ENCODE measurements at regions not wholly inside any gene's neighbourhood (a gene's known extent, or its start where the extent isn't known, plus 50 kb on each side); places are given as distances from the start of the nearest gene placed in this dataset.
"Not testable (repeated sequence)": the region's sequence is repeated elsewhere in the genome, so short reads cannot be mapped to it uniquely, and the experiment has no call there.

DNA sequence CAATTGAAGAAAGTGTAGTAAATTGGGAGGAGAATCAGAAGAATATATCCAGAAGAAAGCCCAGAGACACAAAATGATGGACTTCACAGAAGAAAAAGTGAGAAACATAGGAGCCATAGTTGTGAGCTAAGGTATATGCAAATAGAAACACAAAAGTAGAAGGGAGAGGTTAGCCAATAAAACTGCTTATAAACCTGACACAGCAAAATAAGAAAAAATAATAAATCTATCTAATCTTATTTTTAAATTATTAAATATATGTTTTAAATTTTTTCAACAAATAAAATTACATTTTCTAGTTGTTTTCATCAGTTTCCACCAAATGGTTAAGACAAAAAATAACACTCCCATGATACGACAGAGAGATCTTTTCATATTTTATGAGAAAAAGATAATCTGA, 903.5 kb downstream of the DNAJB9 start:
- H3K4me3 ChIP-seq (replicated peaks; ENCODE audit: insufficient read depth, low read length), result no peak overlapping the region
- no peaks in the 10 kb centered on the region for H3K27me3 ChIP-seq (ENCODE audit: insufficient read depth, poor library complexity, severe bottlenecking)
- TF ChIP-seq POLR2AphosphoS5 (IDR thresholded peaks at IDR 0.05; ENCODE audit: low read depth) (no peak), GABPA (IDR thresholded peaks at IDR 0.05; ENCODE audit: low read depth) (no peak), SPI1 (IDR thresholded peaks at IDR 0.05; ENCODE audit: borderline replicate concordance, low read depth) (no peak)
- TF ChIP-seq, protein P1, sequence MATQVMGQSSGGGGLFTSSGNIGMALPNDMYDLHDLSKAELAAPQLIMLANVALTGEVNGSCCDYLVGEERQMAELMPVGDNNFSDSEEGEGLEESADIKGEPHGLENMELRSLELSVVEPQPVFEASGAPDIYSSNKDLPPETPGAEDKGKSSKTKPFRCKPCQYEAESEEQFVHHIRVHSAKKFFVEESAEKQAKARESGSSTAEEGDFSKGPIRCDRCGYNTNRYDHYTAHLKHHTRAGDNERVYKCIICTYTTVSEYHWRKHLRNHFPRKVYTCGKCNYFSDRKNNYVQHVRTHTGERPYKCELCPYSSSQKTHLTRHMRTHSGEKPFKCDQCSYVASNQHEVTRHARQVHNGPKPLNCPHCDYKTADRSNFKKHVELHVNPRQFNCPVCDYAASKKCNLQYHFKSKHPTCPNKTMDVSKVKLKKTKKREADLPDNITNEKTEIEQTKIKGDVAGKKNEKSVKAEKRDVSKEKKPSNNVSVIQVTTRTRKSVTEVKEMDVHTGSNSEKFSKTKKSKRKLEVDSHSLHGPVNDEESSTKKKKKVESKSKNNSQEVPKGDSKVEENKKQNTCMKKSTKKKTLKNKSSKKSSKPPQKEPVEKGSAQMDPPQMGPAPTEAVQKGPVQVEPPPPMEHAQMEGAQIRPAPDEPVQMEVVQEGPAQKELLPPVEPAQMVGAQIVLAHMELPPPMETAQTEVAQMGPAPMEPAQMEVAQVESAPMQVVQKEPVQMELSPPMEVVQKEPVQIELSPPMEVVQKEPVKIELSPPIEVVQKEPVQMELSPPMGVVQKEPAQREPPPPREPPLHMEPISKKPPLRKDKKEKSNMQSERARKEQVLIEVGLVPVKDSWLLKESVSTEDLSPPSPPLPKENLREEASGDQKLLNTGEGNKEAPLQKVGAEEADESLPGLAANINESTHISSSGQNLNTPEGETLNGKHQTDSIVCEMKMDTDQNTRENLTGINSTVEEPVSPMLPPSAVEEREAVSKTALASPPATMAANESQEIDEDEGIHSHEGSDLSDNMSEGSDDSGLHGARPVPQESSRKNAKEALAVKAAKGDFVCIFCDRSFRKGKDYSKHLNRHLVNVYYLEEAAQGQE (IDR thresholded peaks at IDR 0.05; ENCODE audit: insufficient replicate concordance, low read depth), result no peak
- TF ChIP-seq, protein P2, sequence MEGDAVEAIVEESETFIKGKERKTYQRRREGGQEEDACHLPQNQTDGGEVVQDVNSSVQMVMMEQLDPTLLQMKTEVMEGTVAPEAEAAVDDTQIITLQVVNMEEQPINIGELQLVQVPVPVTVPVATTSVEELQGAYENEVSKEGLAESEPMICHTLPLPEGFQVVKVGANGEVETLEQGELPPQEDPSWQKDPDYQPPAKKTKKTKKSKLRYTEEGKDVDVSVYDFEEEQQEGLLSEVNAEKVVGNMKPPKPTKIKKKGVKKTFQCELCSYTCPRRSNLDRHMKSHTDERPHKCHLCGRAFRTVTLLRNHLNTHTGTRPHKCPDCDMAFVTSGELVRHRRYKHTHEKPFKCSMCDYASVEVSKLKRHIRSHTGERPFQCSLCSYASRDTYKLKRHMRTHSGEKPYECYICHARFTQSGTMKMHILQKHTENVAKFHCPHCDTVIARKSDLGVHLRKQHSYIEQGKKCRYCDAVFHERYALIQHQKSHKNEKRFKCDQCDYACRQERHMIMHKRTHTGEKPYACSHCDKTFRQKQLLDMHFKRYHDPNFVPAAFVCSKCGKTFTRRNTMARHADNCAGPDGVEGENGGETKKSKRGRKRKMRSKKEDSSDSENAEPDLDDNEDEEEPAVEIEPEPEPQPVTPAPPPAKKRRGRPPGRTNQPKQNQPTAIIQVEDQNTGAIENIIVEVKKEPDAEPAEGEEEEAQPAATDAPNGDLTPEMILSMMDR (IDR thresholded peaks at IDR 0.05; ENCODE audit: insufficient read depth, low read length), result no peak
- H3K27ac ChIP-seq (replicated peaks), result no peak overlapping the region
- DNase-seq (ENCODE audit: low read depth in 1 of 2, low spot score in 1 of 2), result no peak

DNA sequence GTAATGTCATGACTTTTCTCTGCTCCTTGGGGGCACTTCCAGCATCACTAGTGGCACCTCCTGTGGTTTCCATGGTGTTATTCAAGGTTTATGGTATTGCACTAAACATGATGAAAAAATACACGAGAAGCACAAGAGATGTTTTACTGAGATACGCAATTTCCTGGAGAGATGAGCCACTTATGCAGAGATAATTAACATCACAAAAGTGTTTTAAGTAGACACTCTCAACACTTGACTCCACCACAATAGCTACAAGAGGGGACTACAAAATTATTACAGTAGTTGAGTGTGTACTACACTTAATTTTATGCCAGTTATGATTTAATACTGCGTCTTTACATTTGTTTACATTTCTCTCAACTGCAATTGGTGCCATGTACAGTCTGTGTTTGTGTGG, 906.7 kb downstream of the DNAJB9 start:
- TF ChIP-seq SPI1 (IDR thresholded peaks at IDR 0.05; ENCODE audit: borderline replicate concordance, low read depth) (no peak), GABPA (IDR thresholded peaks at IDR 0.05; ENCODE audit: low read depth) (no peak), POLR2AphosphoS5 (IDR thresholded peaks at IDR 0.05; ENCODE audit: low read depth) (no peak)
- TF ChIP-seq, protein P1 (IDR thresholded peaks at IDR 0.05; ENCODE audit: insufficient replicate concordance, low read depth), result no peak
- TF ChIP-seq, protein P2 (IDR thresholded peaks at IDR 0.05; ENCODE audit: insufficient read depth, low read length), result no peak
- Histone ChIP-seq H3K27ac (replicated peaks) (no peak overlapping the region), H3K27me3 (ENCODE audit: insufficient read depth, poor library complexity, severe bottlenecking) (no peaks in the 10 kb centered on the region), H3K4me3 (replicated peaks; ENCODE audit: insufficient read depth, low read length) (no peak overlapping the region)
- DNase-seq (ENCODE audit: low read depth in 1 of 2, low spot score in 1 of 2), result no peak

DNA sequence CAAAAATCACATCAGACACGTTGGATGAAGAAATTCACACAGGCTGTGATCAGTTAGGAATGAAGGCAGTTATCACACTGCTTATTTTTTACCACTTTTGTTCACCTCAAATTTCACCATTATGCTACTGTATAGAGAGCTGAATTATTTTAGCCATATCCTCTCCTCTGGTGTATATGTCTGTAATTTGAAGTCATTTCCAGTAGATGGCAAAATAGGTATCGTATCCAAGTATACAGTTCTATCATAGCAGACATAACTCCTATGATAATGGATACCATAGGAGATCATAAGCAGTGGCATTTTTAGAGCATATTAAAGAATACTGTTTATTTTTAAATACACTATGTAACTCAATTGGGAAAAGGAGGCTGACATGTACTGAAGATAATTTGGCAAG, 909.7 kb downstream of the DNAJB9 start:
- no peaks in the 10 kb centered on the region for H3K27me3 ChIP-seq (ENCODE audit: insufficient read depth, poor library complexity, severe bottlenecking)
- H3K27ac ChIP-seq (replicated peaks), result no peak overlapping the region
- no peak for DNase-seq (ENCODE audit: low read depth in 1 of 2, low spot score in 1 of 2)
- no peak overlapping the region for H3K4me3 ChIP-seq (replicated peaks; ENCODE audit: insufficient read depth, low read length)
- TF ChIP-seq, protein P1 (IDR thresholded peaks at IDR 0.05; ENCODE audit: insufficient replicate concordance, low read depth), result no peak
- no peak for TF ChIP-seq SPI1 (IDR thresholded peaks at IDR 0.05; ENCODE audit: borderline replicate concordance, low read depth)
- TF ChIP-seq, protein P2 (IDR thresholded peaks at IDR 0.05; ENCODE audit: insufficient read depth, low read length), result no peak
- TF ChIP-seq GABPA (IDR thresholded peaks at IDR 0.05; ENCODE audit: low read depth), result no peak
- TF ChIP-seq POLR2AphosphoS5 (IDR thresholded peaks at IDR 0.05; ENCODE audit: low read depth), result no peak

DNA sequence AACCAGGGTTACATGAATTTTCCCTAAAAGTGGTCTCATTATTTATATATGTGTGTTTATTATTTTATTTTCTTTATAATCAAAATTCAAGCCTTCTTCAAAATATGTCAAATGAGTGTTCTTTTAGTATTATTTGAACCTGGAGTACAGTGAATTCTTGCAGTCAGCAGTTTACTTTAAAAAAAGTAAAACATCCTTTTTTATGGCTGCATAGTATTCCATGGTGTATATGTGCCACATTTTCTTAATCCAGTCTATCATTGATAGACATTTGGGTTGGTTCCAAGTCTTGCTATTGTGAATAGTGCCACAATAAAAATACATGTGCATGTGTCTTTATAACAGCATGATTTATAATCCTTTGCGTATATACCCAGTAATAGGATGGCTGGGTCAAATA, 920.9 kb downstream of the DNAJB9 start:
- DNase-seq (ENCODE audit: low read depth in 1 of 2, low spot score in 1 of 2); H3K4me3 ChIP-seq (replicated peaks; ENCODE audit: insufficient read depth, low read length); H3K27ac ChIP-seq (replicated peaks); H3K27me3 ChIP-seq (ENCODE audit: insufficient read depth, poor library complexity, severe bottlenecking): not testable (repeated sequence)

Data from HL-60 (cell line).